Bronchial epithelial cell (primary cell): ENCODE measurements at regions not wholly inside any gene's neighbourhood (a gene's known extent, or its start where the extent isn't known, plus 50 kb on each side); places are given as distances from the start of the nearest gene placed in this dataset.

ENCODE experiments used
- DNase-seq: peaks from one replicate; pipeline ENCODE4 v3.0.0-alpha.2; 2010; ENCODE audit warnings: low read depth
- FAIRE-seq: peaks from 2 replicates; lab custom pipeline; 2011; peaks lifted over from hg19 to GRCh38; lab: Jason Lieb, UNC
- H3K27me3 ChIP-seq: 2 replicates; pipeline ENCODE4 v1.5.1; 2011; ENCODE audit warnings: low read length; ENCODE audit not compliant: control insufficient read depth, insufficient read depth
- H3K36me3 ChIP-seq: 2 replicates; pipeline ENCODE4 v1.5.1; 2011; ENCODE audit warnings: low read length; ENCODE audit not compliant: control insufficient read depth, insufficient read depth
- H3K4me3 ChIP-seq: 2 replicates; pipeline ENCODE4 v1.5.1; 2011; ENCODE audit warnings: mild to moderate bottlenecking, low read depth, low read length, control low read depth
- TF ChIP-seq, protein P1 (sequence below): IDR thresholded peaks from 2 replicates; pipeline ENCODE4 v1.5.1; 2011; ENCODE audit warnings: mild to moderate bottlenecking, moderate library complexity, low read length, control low read depth, inconsistent platforms; ENCODE audit not compliant: insufficient read depth, severe bottlenecking

DNA sequence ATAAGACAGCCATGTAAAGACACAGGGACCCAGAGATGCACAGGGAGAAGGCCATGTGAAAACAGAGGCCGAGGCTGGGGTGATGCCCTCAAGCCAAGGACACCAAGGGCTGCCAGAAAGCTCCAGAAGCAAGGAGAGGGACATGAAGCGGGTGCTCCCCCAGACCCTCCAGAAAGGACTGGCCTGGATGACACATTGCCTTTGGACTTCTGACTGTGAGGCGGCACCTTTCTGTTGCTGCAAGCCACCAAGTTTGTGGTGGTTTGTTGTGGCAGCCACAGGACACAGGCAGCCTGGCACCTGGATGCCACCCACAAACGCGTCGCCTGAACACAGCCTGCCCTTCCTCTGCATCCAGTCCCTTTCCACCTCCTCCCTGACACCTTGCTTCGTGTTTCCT is 67.1 kb downstream of the RHOB start:
- FAIRE-seq (no peak), DNase-seq (no peak)
- H3K36me3 ChIP-seq, result no peaks in the 10 kb centered on the region
- TF ChIP-seq, protein P1, sequence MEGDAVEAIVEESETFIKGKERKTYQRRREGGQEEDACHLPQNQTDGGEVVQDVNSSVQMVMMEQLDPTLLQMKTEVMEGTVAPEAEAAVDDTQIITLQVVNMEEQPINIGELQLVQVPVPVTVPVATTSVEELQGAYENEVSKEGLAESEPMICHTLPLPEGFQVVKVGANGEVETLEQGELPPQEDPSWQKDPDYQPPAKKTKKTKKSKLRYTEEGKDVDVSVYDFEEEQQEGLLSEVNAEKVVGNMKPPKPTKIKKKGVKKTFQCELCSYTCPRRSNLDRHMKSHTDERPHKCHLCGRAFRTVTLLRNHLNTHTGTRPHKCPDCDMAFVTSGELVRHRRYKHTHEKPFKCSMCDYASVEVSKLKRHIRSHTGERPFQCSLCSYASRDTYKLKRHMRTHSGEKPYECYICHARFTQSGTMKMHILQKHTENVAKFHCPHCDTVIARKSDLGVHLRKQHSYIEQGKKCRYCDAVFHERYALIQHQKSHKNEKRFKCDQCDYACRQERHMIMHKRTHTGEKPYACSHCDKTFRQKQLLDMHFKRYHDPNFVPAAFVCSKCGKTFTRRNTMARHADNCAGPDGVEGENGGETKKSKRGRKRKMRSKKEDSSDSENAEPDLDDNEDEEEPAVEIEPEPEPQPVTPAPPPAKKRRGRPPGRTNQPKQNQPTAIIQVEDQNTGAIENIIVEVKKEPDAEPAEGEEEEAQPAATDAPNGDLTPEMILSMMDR, result no peak
- H3K27me3 ChIP-seq, result no peaks in the 10 kb centered on the region
- H3K4me3 ChIP-seq, result no peak overlapping the region

DNA sequence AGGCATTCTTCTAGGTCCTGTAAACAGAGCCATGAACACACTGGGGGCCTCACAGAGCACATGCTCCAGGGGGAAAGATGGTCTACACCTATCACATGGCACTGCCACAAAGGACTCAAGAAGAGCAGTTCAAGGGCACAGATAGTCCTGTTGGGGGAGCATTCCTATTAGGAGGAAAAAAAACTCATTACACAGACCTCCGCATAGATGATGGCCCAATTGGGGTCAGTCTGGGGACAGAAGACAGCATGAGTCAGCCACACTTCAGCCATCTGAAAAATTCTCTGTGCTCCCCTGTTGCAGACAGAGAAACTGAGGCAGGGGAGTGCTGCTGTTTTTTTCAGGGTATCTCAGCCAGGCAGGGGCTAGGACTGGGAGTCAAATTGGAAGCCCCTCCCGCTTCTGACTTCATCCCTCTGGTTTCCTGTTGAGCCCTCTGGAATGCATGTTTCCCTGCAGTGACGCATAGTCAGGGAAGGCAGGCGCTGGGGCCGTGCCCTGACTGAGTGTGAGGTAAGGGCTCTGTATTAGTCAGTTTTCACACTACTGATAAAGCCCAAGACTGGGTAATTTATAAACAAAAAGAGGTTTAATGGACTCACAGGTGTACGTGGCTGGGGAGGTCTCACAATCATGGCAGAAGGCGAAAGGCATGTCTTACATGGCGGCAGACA is 67.9 kb downstream of the RHOB start:
- DNase-seq, result peak; percentile 97
- TF ChIP-seq, protein P1, result no peak
- Histone ChIP-seq H3K4me3 (no peak overlapping the region), H3K36me3 (no peaks in the 10 kb centered on the region), H3K27me3 (no peaks in the 10 kb centered on the region)
- peak; percentile 23 for FAIRE-seq

DNA sequence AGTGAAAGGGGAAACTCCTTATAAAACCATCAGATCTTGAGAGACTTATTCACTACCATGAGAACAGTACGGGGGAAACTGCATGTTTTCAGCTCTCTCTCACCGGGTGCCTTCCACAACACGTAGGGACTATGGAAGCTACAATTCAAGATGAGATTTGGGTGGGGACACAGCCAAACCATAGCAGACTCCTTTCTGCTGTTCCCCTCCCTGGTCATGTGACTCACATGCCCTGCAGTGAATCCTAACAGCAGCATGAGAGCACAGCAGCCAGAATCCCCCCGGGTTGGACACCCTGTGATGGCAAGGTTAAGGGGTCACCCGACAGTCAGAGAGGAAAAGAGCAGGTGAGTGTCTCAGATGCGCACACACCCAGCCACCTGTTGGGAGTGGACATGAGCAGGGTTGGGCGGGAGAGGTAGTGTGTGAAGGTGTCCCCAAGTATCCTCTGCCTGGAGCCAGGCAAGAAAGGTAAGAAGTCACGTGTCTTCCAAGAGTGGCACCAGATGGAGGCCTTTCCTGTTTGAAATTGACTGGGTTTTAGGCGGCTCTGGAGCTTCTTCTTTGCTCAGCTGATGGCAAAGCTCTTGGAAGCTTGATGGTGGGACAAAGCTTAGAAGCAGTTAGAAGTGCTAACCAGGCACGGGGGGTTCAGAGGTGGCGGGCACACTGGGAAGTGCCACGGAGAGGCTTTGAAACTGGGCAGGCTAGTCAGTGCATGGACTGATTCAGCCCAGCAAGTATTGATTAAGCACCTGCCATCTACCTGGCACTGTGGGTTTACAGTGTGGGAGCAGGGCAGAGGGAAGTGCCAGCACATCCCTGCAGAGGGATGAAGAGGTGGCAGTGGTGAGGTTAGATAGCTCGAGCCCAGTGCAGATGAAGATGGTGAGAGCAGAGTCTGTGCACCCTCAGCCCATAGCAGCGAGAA is 68.7 kb downstream of the RHOB start:
- H3K27me3 ChIP-seq, result no peaks in the 10 kb centered on the region
- no peak overlapping the region for H3K4me3 ChIP-seq
- no peak for FAIRE-seq
- H3K36me3 ChIP-seq, result no peaks in the 10 kb centered on the region
- TF ChIP-seq, protein P1, result no peak
- no peak for DNase-seq

DNA sequence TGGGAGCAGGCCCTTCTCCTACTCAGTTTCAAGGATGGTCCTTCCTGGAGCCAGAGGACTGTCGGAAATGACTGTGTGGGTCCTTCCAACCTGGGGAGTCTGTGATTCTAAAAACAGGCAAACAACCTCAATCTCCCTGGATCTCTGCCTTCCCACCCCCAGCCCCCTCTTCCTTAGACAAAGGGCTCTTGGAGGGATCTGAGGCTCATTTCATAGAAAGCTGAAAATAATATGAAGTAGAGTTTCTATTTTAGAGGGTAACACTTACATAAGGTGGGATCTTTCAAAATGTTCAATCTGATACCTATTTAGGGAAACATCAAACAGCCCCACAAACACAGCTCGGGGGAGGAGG is 69.4 kb downstream of the RHOB start:
- Histone ChIP-seq H3K27me3 (no peaks in the 10 kb centered on the region), H3K36me3 (no peaks in the 10 kb centered on the region), H3K4me3 (no peak overlapping the region)
- no peak for DNase-seq
- TF ChIP-seq, protein P1, result no peak
- no peak for FAIRE-seq

DNA sequence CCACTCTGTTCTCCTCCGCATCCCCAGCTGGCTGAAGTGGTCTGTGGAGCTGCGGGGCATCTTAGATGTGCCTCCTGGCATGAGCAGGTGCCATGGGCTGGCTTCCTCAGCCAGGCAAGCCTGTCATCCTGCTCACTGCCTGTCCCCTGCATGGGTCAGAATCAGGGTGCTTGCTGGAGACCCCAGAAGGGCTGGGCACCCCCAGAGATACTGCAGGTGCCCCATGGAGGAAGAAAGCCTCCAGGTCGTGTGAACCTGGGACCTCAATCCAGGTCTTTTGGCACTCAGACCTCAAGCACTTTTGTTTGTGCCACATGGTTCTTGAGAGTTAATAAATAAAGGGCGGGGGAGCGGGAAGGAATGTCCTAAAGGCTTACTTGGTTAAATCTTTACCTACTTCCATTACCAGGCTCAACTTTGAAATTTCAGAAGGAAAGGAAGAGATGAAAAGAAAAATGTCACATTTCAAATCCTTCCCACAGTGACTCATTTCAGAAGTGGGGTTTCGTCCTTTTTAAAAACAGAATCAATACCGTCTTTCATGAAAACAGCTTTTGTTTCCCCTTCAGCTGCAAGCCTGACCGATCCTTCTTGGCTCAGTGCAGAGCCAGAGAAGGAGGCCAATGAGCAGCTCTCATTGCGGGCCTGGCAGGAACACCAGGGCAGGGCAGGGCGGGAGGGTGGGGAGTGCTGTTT is 69.9 kb downstream of the RHOB start:
- no peaks in the 10 kb centered on the region for H3K36me3 ChIP-seq
- no peak overlapping the region for H3K4me3 ChIP-seq
- FAIRE-seq (no peak), DNase-seq (no peak)
- H3K27me3 ChIP-seq, result no peaks in the 10 kb centered on the region
- TF ChIP-seq, protein P1, result no peak
